Naive thymus-derived CD4-positive, alpha-beta T cell (primary cell): ENCODE measurements at regions not wholly inside any gene's neighbourhood (a gene's known extent, or its start where the extent isn't known, plus 50 kb on each side); places are given as distances from the start of the nearest gene placed in this dataset.

Experiments
- ATAC-seq: fragments of 150-1000 bp; cut with Tn5 transposase; 2 replicates; pipeline ENCODE4 v1.10.0; 2021; ENCODE audit warnings: mild to moderate bottlenecking, moderate library complexity
- CTCF ChIA-PET: fragments of 350-600 bp; sonication (Branson Sonifier 250); formaldehyde crosslinking; loops from one replicate; lab custom pipeline; 2021; ENCODE audit warnings: antibody characterized with exemption; lab: Charles Lee
- POLR2A ChIA-PET: fragments of 350-600 bp; sonication (Branson Sonifier 250); formaldehyde crosslinking; loops from one replicate; lab custom pipeline; 2021; ENCODE audit warnings: antibody characterized with exemption, inconsistent platforms; lab: Charles Lee
- DNase-seq, 9 donors: peaks; one replicate each; pipeline versions ENCODE4 v3.0.0 to v3.0.0-alpha.2; 2020 to 2022; ENCODE audit warnings: mixed read lengths in 1 of 9
- H3K27ac ChIP-seq: one replicate; pipeline ENCODE4 v1.7.0; 2013; ENCODE audit warnings: mild to moderate bottlenecking, low read depth, low read length, moderate library complexity
- H3K27me3 ChIP-seq, 2 donors: one replicate each; pipeline ENCODE4 v1.7.0; 2013; ENCODE audit warnings: low read length in 2 of 2, mild to moderate bottlenecking in 2 of 2, moderate library complexity in 2 of 2; ENCODE audit not compliant: control insufficient read depth in 2 of 2, insufficient read depth in 2 of 2
- H3K36me3 ChIP-seq, 3 experiments: 1 replicate in 2 of 3; 2 replicates in 1 of 3; pipeline ENCODE4 v1.7.0; 2013; ENCODE audit warnings: low read length in 3 of 3, mild to moderate bottlenecking in 3 of 3, moderate library complexity in 1 of 3; ENCODE audit not compliant: insufficient read depth in 3 of 3, control insufficient read depth in 2 of 3
- H3K4me1 ChIP-seq, 2 donors: one replicate each; pipeline ENCODE4 v1.7.0; 2013; ENCODE audit warnings: low read length in 2 of 2, mild to moderate bottlenecking in 2 of 2, moderate library complexity in 1 of 2; ENCODE audit not compliant: control insufficient read depth in 2 of 2, insufficient read depth in 2 of 2
- H3K4me3 ChIP-seq: 2 replicates; pipeline ENCODE4 v1.7.0; 2013; ENCODE audit warnings: mild to moderate bottlenecking, low read length
- H3K9me3 ChIP-seq, 3 experiments: 1 replicate in 2 of 3; 2 replicates in 1 of 3; pipeline ENCODE4 v1.7.0; 2013; ENCODE audit warnings: low read length in 3 of 3; ENCODE audit not compliant: control insufficient read depth in 2 of 3
- H3K27ac Mint-ChIP-seq, 9 donors: one replicate each; pipeline ENCODE4 v1.8.0; 2020 to 2022; ENCODE audit warnings: mixed read lengths in 9 of 9, mild to moderate bottlenecking in 8 of 9, moderate library complexity in 5 of 9, inconsistent platforms in 2 of 9
- H3K27me3 Mint-ChIP-seq, 5 donors: one replicate each; pipeline ENCODE4 v1.8.0; 2021 to 2022; ENCODE audit warnings: mixed read lengths in 5 of 5, mild to moderate bottlenecking in 1 of 5
- H3K36me3 Mint-ChIP-seq, 5 donors: one replicate each; pipeline ENCODE4 v1.8.0; 2020 to 2022; ENCODE audit warnings: mixed read lengths in 5 of 5, mild to moderate bottlenecking in 3 of 5, inconsistent platforms in 1 of 5
- H3K4me1 Mint-ChIP-seq, 7 donors: one replicate each; pipeline ENCODE4 v1.8.0; 2020 to 2022; ENCODE audit warnings: mixed read lengths in 7 of 7, mild to moderate bottlenecking in 3 of 7, inconsistent platforms in 1 of 7
- H3K4me3 Mint-ChIP-seq, 10 donors: one replicate each; pipeline ENCODE4 v1.8.0; 2020 to 2022; ENCODE audit warnings: mild to moderate bottlenecking in 10 of 10, mixed read lengths in 10 of 10, moderate library complexity in 6 of 10, inconsistent platforms in 2 of 10
- H3K9me3 Mint-ChIP-seq, 11 donors: one replicate each; pipeline ENCODE4 v1.8.0; 2020 to 2022; ENCODE audit warnings: mixed read lengths in 11 of 11, mild to moderate bottlenecking in 4 of 11, inconsistent platforms in 1 of 11, moderate library complexity in 1 of 11
- intact Hi-C, 2 donors: fragments of 100-400 bp; cut with micrococcal nuclease; formaldehyde crosslinking; loops; one replicate each; pipeline ENCODE4 v1.15.1; 2023

DNA sequence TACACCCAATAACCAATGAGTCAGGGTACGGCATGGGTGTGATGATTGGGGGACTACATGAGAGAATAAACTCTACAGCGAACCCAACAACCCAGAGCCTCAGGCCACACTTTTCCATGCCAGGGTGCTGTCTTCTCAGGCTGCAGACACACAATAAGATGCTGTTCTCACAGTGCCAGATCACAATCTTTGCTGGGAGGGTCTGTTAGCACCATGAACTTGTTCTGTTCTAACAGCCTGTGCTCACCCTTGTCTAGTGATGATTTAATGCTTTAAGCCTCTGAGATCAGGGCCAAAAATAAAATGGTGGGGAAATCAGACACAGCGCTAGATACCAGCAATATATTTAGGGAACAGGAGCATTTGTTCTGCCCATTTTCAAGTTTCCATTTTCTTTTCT, 621.9 kb upstream of the TBX3 start:
- DNase-seq (no peak), ATAC-seq (no peak)
- intact Hi-C loops, result no loop called here
- H3K9me3 ChIP-seq, result no peaks in the 10 kb centered on the region
- H3K27ac Mint-ChIP-seq, result no peak overlapping the region
- no peaks in the 10 kb centered on the region for H3K27me3 ChIP-seq
- H3K36me3 Mint-ChIP-seq, result no peaks in the 10 kb centered on the region
- H3K4me3 ChIP-seq, result no peak overlapping the region
- no peak overlapping the region for H3K27ac ChIP-seq
- H3K36me3 ChIP-seq, result no peaks in the 10 kb centered on the region
- no peak overlapping the region for H3K4me3 Mint-ChIP-seq
- POLR2A ChIA-PET, result no interaction called here
- H3K27me3 Mint-ChIP-seq, result peaks cover 0 to 12% (median 0%) of the 10 kb centered on the region in 5 donors
- no peaks in the 10 kb centered on the region for H3K4me1 Mint-ChIP-seq
- peaks cover 0 to 17% (median 4%) of the 10 kb centered on the region in 11 donors for H3K9me3 Mint-ChIP-seq
- no peaks in the 10 kb centered on the region for H3K4me1 ChIP-seq
- CTCF ChIA-PET, result no interaction called here

DNA sequence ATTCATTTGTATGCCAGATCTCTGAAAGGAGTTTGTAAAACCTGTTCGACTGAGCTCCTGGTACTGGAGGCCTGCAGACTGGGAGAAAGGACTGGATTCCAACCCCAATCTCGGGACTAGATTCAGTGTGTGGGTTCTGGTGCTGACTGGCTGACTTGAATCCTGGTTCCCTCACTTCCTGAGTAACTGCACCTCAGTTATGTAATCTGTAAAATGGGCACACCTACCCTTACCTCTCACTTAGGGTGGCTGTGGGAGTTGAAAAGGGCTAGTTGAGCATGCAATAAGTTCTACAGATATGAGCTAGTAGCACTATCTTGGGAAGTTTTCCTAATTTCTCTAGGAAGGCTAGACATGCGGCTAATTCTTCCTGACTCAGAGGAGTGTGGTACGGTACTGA, 621.3 kb upstream of the TBX3 start:
- Mint-ChIP-seq H3K4me3 (no peak overlapping the region), H3K9me3 (peaks cover 0 to 15% (median 4%) of the 10 kb centered on the region in 11 donors), H3K27me3 (peaks cover 0 to 12% (median 0%) of the 10 kb centered on the region in 5 donors), H3K27ac (no peak overlapping the region), H3K36me3 (no peaks in the 10 kb centered on the region), H3K4me1 (no peaks in the 10 kb centered on the region)
- POLR2A ChIA-PET, result no interaction called here
- ATAC-seq (no peak), DNase-seq (no peak)
- Histone ChIP-seq H3K27me3 (no peaks in the 10 kb centered on the region), H3K27ac (no peak overlapping the region), H3K36me3 (no peaks in the 10 kb centered on the region), H3K9me3 (no peaks in the 10 kb centered on the region), H3K4me1 (no peaks in the 10 kb centered on the region), H3K4me3 (no peak overlapping the region)
- CTCF ChIA-PET, result no interaction called here
- intact Hi-C loops, result no loop called here

DNA sequence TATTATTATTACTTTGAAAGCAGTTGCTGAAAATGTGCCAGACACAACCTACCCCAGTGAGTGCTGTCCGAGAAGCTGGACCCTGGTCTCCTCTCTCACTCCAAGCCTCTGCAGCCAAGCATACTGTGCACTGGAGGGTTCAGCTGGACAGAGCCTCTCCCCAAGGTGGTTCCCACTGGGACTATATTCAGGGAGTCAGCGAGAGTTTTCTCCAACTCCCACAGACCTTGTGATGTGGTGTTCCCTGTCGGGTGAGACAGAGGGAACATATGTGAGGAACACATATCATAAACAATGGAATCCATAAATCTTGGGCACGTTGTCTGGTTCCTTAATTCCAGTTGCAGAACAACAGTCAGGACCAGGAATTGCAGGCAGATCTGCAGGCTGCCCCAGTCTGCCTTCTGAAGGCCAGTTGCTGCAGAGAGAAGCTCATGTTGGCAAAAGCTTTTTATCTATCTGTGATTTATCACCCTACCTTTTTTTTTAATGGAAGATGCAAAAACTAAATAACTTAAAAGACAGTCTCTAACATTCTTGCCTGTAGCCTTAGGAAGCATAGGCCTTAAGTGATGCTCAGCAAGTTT, 619.8 kb upstream of the TBX3 start:
- Mint-ChIP-seq H3K4me3 (no peak overlapping the region), H3K9me3 (peaks cover 0 to 23% (median 4%) of the 10 kb centered on the region in 11 donors), H3K27ac (no peak overlapping the region), H3K27me3 (peaks cover 0 to 4% (median 0%) of the 10 kb centered on the region in 5 donors), H3K36me3 (no peaks in the 10 kb centered on the region), H3K4me1 (no peaks in the 10 kb centered on the region)
- ChIA-PET POLR2A (no interaction called here), CTCF (no interaction called here)
- no peaks in the 10 kb centered on the region for H3K9me3 ChIP-seq
- no peaks in the 10 kb centered on the region for H3K4me1 ChIP-seq
- H3K36me3 ChIP-seq, result no peaks in the 10 kb centered on the region
- H3K27ac ChIP-seq, result no peak overlapping the region
- no peak overlapping the region for H3K4me3 ChIP-seq
- ATAC-seq (no peak), DNase-seq (no peak)
- intact Hi-C loops, result no loop called here
- no peaks in the 10 kb centered on the region for H3K27me3 ChIP-seq

DNA sequence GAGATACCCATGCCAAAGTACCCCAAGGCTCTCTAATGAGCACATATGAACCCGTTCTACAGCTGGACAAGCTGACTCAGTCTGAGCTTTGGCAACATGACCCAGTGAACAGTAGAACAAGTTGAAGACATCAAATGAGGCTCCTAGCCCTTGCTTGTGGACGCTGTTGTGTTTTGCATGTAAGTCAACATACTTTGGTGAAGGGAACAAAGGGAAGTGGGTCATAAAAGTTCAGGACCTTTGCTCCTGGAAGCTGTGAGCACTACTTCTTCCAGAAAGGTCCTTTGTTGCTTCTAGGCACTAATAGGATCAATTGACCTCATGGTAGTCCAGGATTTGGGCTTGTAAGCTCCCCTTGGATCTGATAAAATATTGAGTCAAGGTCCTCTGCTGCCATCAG, 613.5 kb upstream of the TBX3 start:
- H3K9me3 Mint-ChIP-seq, result peaks cover 0 to 24% (median 4%) of the 10 kb centered on the region in 11 donors
- POLR2A ChIA-PET, result no interaction called here
- H3K27ac Mint-ChIP-seq, result no peak overlapping the region
- peaks cover 0 to 8% (median 0%) of the 10 kb centered on the region in 5 donors for H3K27me3 Mint-ChIP-seq
- H3K27ac ChIP-seq, result no peak overlapping the region
- H3K9me3 ChIP-seq, result no peaks in the 10 kb centered on the region
- H3K36me3 Mint-ChIP-seq, result no peaks in the 10 kb centered on the region
- H3K4me1 ChIP-seq, result no peaks in the 10 kb centered on the region
- ATAC-seq (no peak), DNase-seq (no peak)
- intact Hi-C loops, result no loop called here
- H3K36me3 ChIP-seq, result no peaks in the 10 kb centered on the region
- CTCF ChIA-PET, result no interaction called here
- no peaks in the 10 kb centered on the region for H3K4me1 Mint-ChIP-seq
- H3K4me3 Mint-ChIP-seq, result no peak overlapping the region
- H3K27me3 ChIP-seq, result no peaks in the 10 kb centered on the region
- no peak overlapping the region for H3K4me3 ChIP-seq

DNA sequence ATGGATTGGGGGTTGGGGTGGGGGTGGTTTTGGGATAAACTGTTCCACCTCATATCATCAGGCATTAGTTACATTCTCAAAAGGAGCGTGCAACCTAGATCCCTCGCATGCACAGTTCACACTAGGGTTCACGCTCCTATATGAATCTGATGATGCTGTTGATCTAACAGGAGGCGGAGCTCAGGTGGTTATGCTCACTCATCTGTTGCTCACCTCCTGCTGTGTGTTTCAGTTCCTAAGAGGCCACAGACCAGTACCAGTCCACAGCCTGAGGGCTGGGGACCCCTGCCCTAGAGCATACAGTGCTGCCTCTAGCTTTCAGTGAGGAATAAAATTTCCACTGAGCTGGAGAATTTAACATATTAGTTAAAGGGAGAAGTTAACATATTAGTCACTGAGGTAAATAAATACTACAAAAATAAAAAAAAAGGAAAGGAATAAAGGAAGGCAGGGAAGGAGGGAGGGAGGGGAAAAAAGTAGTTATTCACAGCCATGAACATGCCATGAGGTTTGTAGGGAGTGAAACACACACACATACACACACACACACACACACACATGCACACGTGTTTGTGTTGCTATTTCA, 612.7 kb upstream of the TBX3 start:
- Mint-ChIP-seq H3K27ac (no peak overlapping the region), H3K36me3 (no peaks in the 10 kb centered on the region), H3K4me1 (no peaks in the 10 kb centered on the region), H3K27me3 (peaks cover 0 to 8% (median 0%) of the 10 kb centered on the region in 5 donors), H3K9me3 (peaks cover 0 to 24% (median 4%) of the 10 kb centered on the region in 11 donors), H3K4me3 (no peak overlapping the region)
- H3K9me3 ChIP-seq, result no peaks in the 10 kb centered on the region
- no peak for DNase-seq
- intact Hi-C loops, result no loop called here
- CTCF ChIA-PET, result no interaction called here
- no peak overlapping the region for H3K4me3 ChIP-seq
- no peaks in the 10 kb centered on the region for H3K36me3 ChIP-seq
- H3K4me1 ChIP-seq, result no peaks in the 10 kb centered on the region
- H3K27ac ChIP-seq, result no peak overlapping the region
- no peaks in the 10 kb centered on the region for H3K27me3 ChIP-seq
- POLR2A ChIA-PET, result no interaction called here
- no peak for ATAC-seq

DNA sequence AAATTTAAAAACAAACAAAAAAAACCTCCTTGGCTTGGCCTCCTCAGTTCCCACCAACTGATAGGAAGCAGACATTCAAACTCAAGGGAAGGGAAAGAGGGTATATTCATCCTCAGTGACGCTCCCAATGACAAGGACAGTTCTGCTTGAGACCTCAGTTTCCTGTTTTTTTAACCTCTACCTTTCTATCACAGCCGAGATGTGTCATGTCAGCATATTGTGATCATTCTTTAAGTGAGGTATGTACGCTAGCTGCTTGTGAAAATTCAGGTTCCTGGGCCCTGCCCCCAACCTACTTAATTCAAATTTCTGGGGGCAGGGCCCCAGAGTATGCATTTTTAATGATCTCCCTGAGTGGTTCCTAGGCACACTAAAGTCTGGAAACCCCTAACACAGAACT, 611.9 kb upstream of the TBX3 start:
- no peak overlapping the region for H3K4me3 ChIP-seq
- CTCF ChIA-PET, result no interaction called here
- no peaks in the 10 kb centered on the region for H3K4me1 Mint-ChIP-seq
- H3K36me3 ChIP-seq, result no peaks in the 10 kb centered on the region
- DNase-seq (no peak), ATAC-seq (no peak)
- H3K9me3 ChIP-seq, result no peaks in the 10 kb centered on the region
- intact Hi-C loops, result no loop called here
- no peaks in the 10 kb centered on the region for H3K36me3 Mint-ChIP-seq
- POLR2A ChIA-PET, result no interaction called here
- peaks cover 0 to 8% (median 0%) of the 10 kb centered on the region in 5 donors for H3K27me3 Mint-ChIP-seq
- no peaks in the 10 kb centered on the region for H3K27me3 ChIP-seq
- H3K27ac Mint-ChIP-seq, result no peak overlapping the region
- no peak overlapping the region for H3K27ac ChIP-seq
- H3K9me3 Mint-ChIP-seq, result peaks cover 0 to 17% (median 4%) of the 10 kb centered on the region in 11 donors
- H3K4me3 Mint-ChIP-seq, result no peak overlapping the region
- H3K4me1 ChIP-seq, result no peaks in the 10 kb centered on the region

DNA sequence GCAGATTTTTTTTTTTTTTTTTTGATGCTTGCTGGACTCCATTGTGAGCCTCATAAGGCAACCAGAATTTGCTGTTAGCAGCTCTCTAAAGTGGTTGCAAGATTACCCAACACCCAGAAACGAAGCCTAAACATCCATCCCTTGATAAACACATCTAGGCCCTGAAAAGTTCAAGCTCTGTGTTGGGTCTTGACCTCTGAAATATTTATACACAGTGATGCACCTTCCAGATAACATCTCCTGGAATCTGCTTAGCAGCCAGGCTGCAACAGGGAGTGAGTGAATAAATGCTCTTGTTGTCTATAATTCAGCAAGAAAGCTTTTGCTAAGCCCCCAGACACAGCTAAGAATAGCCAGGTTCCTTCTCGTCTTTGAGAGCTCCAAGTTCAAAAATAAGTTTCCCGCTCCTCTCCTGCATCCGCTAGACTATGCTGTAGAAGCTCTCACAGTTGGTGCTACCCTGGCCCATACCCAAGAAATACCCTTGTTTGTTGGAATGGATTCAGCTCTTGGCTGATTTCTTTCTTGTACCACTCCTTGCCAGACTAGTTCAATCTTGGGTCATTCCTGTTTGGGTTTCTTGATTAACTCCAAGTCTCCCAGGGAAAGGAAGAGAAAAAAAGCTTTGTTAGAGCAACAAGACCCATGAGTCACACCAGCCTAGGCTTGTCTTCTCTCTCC, 610.6 kb upstream of the TBX3 start:
- ATAC-seq, result no peak
- Histone ChIP-seq H3K4me1 (no peaks in the 10 kb centered on the region), H3K27me3 (no peaks in the 10 kb centered on the region), H3K36me3 (no peaks in the 10 kb centered on the region), H3K27ac (no peak overlapping the region), H3K9me3 (no peaks in the 10 kb centered on the region), H3K4me3 (no peak overlapping the region)
- ChIA-PET CTCF (no interaction called here), POLR2A (no interaction called here)
- no peak overlapping the region for H3K4me3 Mint-ChIP-seq
- H3K27ac Mint-ChIP-seq, result no peak overlapping the region
- DNase-seq, result no peak
- peaks cover 0 to 8% (median 0%) of the 10 kb centered on the region in 5 donors for H3K27me3 Mint-ChIP-seq
- no peaks in the 10 kb centered on the region for H3K36me3 Mint-ChIP-seq
- intact Hi-C loops, result no loop called here
- no peaks in the 10 kb centered on the region for H3K4me1 Mint-ChIP-seq
- H3K9me3 Mint-ChIP-seq, result peaks cover 0 to 17% (median 4%) of the 10 kb centered on the region in 11 donors
